ENCODE measurements at regions not wholly inside any gene's neighbourhood (a gene's known extent, or its start where the extent isn't known, plus 50 kb on each side); places are given as distances from the start of the nearest gene placed in this dataset.
"Not testable (repeated sequence)": the region's sequence is repeated elsewhere in the genome, so short reads cannot be mapped to it uniquely, and the experiment has no call there.

GRCh38 chr2:234797566-234798250, 154.1 kb upstream of the SH3BP4 start:
- no peak for DNase-seq (ENCODE audit: low read depth)

- DNase-seq (ENCODE audit: low read depth), result no peak
These were observed 155.7 kb upstream of the SH3BP4 start for GRCh38 chr2:234796045-234796591.

- no peak for DNase-seq (ENCODE audit: low read depth)
These were observed 156.4 kb upstream of the SH3BP4 start for GRCh38 chr2:234795272-234795920.

GRCh38 chr2:234794866-234795265, 157.0 kb upstream of the SH3BP4 start:
- DNase-seq (ENCODE audit: low read depth), result no peak

GRCh38 chr2:234793212-234793785, 158.5 kb upstream of the SH3BP4 start:
- DNase-seq (ENCODE audit: low read depth), result no peak

- no peak for DNase-seq (ENCODE audit: low read depth)
These were observed 159.2 kb upstream of the SH3BP4 start for GRCh38 chr2:234792621-234793022.

GRCh38 chr2:234792096-234792495, 159.7 kb upstream of the SH3BP4 start:
- not testable (repeated sequence) for DNase-seq (ENCODE audit: low read depth)

- DNase-seq (ENCODE audit: low read depth), result no peak
These were observed 161.4 kb upstream of the SH3BP4 start for GRCh38 chr2:234790380-234790779.

- no peak for DNase-seq (ENCODE audit: low read depth)
These were observed 162.1 kb upstream of the SH3BP4 start for GRCh38 chr2:234789556-234790325.

GRCh38 chr2:234788841-234789240, 163.0 kb upstream of the SH3BP4 start:
- no peak for DNase-seq (ENCODE audit: low read depth)

GRCh38 chr2:234788381-234788780, 163.4 kb upstream of the SH3BP4 start:
- no peak for DNase-seq (ENCODE audit: low read depth)

- no peak for DNase-seq (ENCODE audit: low read depth)
These were observed 164.7 kb upstream of the SH3BP4 start for GRCh38 chr2:234787114-234787513.

GRCh38 chr2:234773764-234774409, 177.9 kb upstream of the SH3BP4 start:
- DNase-seq (ENCODE audit: low read depth), result no peak

- no peak for DNase-seq (ENCODE audit: low read depth)
These were observed 178.7 kb upstream of the SH3BP4 start for GRCh38 chr2:234773129-234773528.

- DNase-seq (ENCODE audit: low read depth), result no peak
These were observed 179.1 kb upstream of the SH3BP4 start for GRCh38 chr2:234772733-234773060.

GRCh38 chr2:234771980-234772732, 179.7 kb upstream of the SH3BP4 start:
- no peak for DNase-seq (ENCODE audit: low read depth)

- no peak for DNase-seq (ENCODE audit: low read depth)
These were observed 180.6 kb upstream of the SH3BP4 start for GRCh38 chr2:234771176-234771575.

GRCh38 chr2:234770715-234771141, 181.1 kb upstream of the SH3BP4 start:
- DNase-seq (ENCODE audit: low read depth), result no peak

GRCh38 chr2:234770031-234770506, 181.7 kb upstream of the SH3BP4 start:
- DNase-seq (ENCODE audit: low read depth), result no peak

GRCh38 chr2:234768608-234769196, 183.1 kb upstream of the SH3BP4 start:
- no peak for DNase-seq (ENCODE audit: low read depth)

- no peak for DNase-seq (ENCODE audit: low read depth)
These were observed 186.5 kb upstream of the SH3BP4 start for GRCh38 chr2:234765279-234765678.
